Testis (tissue), 2 donors: ENCODE measurements at regions not wholly inside any gene's neighbourhood (a gene's known extent, or its start where the extent isn't known, plus 50 kb on each side); places are given as distances from the start of the nearest gene placed in this dataset.

Source experiments
- DNase-seq: peaks from one replicate; pipeline ENCODE4 v3.0.0-alpha.2; 2019
- H3K27ac ChIP-seq, 2 donors: fragments of 200-600 bp; sonication (generic); one replicate each; pipeline ENCODE4 v1.5.1; 2019
- H3K27me3 ChIP-seq: fragments of 200-600 bp; sonication (generic); one replicate; pipeline ENCODE4 v1.5.1; 2019
- H3K36me3 ChIP-seq: fragments of 200-600 bp; sonication (generic); one replicate; pipeline ENCODE4 v1.5.1; 2017; ENCODE audit warnings: low read depth; ENCODE audit errors: missing control alignments
- H3K4me1 ChIP-seq: fragments of 200-600 bp; sonication (generic); one replicate; pipeline ENCODE4 v1.5.1; 2019
- H3K4me3 ChIP-seq, 2 donors: fragments of 200-600 bp; sonication (generic); one replicate each; pipeline ENCODE4 v1.5.1; 2017 to 2019
- H3K9me3 ChIP-seq: fragments of 200-600 bp; sonication (generic); one replicate; pipeline ENCODE4 v1.5.1; 2017
- CTCF ChIP-seq, 3 experiments: fragments of 450-650 bp in 2 of 3; fragments of 200-600 bp in 1 of 3; sonication (generic) in 1 of 3; IDR thresholded peaks; one replicate each; pipeline ENCODE4 v1.5.1; 2016 to 2019; ENCODE audit warnings: antibody characterized with exemption in 3 of 3, mild to moderate bottlenecking in 2 of 3, moderate library complexity in 1 of 3
- POLR2A ChIP-seq: fragments of 450-650 bp; IDR thresholded peaks from one replicate; pipeline ENCODE4 v1.6.1; 2017; ENCODE audit warnings: antibody characterized with exemption, mild to moderate bottlenecking, moderate library complexity
- WGBS, 2 donors: methylation state at CpG; one replicate each; pipeline ENCODE4 v1.1.5; 2018; 5-methylcytosine and 5-hydroxymethylcytosine counted together
- intact Hi-C: fragments of 100-400 bp; cut with DNase I; formaldehyde crosslinking; loops from one replicate; pipeline ENCODE4 v1.15.1; 2023; ENCODE audit warnings: low total_unique reads

DNA sequence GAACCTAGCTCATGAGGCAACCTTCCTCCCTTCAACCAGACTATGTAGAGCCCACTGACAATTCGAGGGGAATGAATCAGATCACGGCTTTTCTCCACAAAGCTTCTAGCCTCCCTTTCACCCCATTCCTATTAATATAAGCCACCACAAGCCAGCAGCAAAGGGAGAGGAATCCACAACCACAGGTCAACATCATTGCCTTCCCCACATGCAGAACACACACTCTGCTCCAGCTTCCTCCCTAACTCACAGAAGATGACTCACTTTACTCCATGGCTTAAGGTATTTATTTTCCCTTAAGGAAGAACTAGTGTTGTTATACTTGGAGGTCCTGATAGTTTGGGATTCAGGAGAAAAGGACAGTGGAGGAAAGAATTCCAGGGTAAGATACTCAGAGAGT lies 272.2 kb downstream of the C1D start:
- no peaks in the 10 kb centered on the region for H3K27me3 ChIP-seq
- H3K36me3 ChIP-seq, result no peaks in the 10 kb centered on the region
- H3K27ac ChIP-seq, result no peak overlapping the region
- H3K9me3 ChIP-seq, result no peaks in the 10 kb centered on the region
- no peak overlapping the region for H3K4me3 ChIP-seq
- no peak for DNase-seq
- intact Hi-C loops, result no loop called here
- 88% methylated on average over 2 of the region's 2 CpGs for WGBS, 2 donors
- TF ChIP-seq POLR2A (no peak), CTCF (IDR thresholded peaks at IDR 0.05) (no peak)
- no peaks in the 10 kb centered on the region for H3K4me1 ChIP-seq

DNA sequence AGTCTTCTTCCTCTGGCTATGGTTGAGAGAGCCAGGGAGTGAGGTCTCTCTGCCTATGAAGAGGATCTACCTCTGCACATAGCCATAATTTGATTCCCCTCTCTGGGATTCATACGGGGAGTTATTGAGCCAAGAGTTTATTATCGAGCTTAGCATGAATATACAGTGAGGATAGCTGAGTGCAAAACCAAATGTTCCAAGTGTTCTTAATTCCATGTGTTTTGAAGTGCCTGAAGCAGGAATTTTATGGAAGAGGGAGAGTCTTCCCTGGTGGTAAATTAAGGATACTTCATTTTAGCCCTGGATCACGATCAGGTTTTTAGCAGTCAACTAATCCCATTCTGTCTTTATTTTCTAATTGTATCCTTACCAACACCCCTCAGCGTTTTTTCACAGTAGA lies 270.6 kb downstream of the C1D start:
- Histone ChIP-seq H3K27ac (no peak overlapping the region), H3K9me3 (no peaks in the 10 kb centered on the region), H3K27me3 (no peaks in the 10 kb centered on the region), H3K4me3 (no peak overlapping the region), H3K36me3 (no peaks in the 10 kb centered on the region), H3K4me1 (no peaks in the 10 kb centered on the region)
- DNase-seq, result no peak
- intact Hi-C loops, result no loop called here
- WGBS, 2 donors, result 55 to 72% methylated on average over 4 of the region's 4 CpGs
- TF ChIP-seq CTCF (IDR thresholded peaks at IDR 0.05), result no peak
- TF ChIP-seq POLR2A, result no peak

DNA sequence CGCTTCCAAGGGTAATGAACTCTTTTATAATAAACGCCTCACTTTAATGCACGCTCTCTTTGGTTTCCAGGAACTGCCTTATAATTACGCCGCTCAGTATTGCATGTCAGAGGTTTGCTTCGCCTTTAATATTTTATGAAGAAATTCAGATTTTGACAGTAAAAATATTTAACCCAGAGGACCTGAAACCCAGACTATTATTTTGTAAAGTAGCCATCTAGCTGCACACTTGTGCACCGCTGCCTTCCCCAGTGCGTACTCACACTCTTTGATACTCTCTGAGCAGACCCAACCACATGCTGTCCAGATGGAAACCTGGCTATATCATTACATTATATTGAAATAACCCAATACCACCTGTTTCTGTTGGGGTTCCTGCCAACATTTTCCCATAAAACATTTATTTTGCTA lies 270.1 kb downstream of the C1D start:
- Histone ChIP-seq H3K4me1 (peaks cover 2% of the 10 kb centered on the region), H3K27ac (no peak overlapping the region), H3K27me3 (no peaks in the 10 kb centered on the region), H3K4me3 (no peak overlapping the region), H3K9me3 (no peaks in the 10 kb centered on the region), H3K36me3 (no peaks in the 10 kb centered on the region)
- WGBS, 2 donors, result 87 to 89% methylated on average over 8 of the region's 8 CpGs
- intact Hi-C loops, result no loop called here
- TF ChIP-seq CTCF (IDR thresholded peaks at IDR 0.05) (no peak), POLR2A (no peak)
- no peak for DNase-seq

DNA sequence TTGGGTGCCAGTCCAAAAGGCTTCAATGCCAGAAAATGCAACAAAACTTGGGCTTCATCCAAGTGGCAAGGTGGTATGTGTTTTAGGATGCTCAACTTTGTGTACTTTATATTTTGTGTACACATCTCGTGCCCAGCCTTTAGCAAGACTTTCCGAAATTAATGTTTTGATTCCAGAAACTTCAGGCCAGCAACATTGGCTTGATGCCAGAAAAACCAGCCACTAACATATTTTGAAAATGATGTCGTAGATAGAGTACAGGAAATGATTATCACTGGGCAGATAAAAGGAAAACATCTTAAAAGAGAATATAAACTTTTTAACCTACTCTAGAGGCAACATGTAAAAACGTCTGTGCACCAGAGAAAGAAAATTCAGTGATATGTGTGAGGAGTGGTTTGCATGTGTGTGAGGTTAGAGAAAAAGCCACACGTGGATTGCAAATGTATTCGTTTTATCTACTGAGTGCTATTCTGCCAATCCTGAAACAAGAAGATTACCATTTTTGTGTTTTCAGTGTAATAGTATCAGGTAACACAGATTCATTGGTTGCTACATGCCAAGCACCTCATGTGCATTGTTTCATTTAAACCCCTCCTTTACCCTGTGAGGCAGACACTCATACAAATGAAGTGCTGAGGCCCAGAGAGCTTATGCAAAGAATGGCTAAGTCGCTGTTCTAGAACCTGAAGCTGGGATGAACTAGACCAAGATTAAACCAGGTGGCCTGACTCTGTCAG lies 264.8 kb downstream of the C1D start:
- no peaks in the 10 kb centered on the region for H3K9me3 ChIP-seq
- no peaks in the 10 kb centered on the region for H3K27me3 ChIP-seq
- intact Hi-C loops, result no loop called here
- peaks cover 3% of the 10 kb centered on the region for H3K4me1 ChIP-seq
- no peaks in the 10 kb centered on the region for H3K36me3 ChIP-seq
- 49 to 65% methylated on average over 7 of the region's 7 CpGs for WGBS, 2 donors
- TF ChIP-seq POLR2A (no peak), CTCF (IDR thresholded peaks at IDR 0.05) (no peak)
- no peak for DNase-seq
- H3K4me3 ChIP-seq, result no peak overlapping the region
- no peak overlapping the region for H3K27ac ChIP-seq

DNA sequence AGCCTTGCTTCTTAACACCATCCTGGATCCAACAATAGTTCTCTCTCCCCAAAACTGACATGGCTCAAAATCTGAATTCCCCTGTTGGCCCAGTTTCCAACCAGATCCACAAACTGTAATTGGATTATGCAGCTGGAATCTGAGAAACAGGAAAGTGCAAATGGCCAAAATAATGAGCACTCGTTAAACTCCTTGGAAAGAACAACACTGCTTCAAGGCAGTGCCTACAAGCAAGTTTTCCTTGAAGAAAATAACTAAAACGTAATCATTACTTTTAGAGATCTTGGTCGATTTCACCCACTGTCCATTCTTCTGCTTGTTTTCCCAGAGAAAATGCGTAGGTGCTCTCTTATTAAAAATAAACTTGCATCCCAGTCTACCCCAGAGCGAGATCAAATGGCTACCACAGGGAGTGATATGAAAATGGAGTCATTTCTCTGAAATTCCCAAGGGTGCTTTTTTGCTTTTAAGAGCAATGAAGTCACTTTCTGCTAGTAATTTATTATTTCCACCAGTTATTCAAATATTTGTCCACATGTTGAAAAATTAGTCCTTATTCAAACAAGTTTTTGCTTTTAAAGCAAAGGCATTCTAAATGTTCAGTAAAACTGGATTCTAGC lies 264.2 kb downstream of the C1D start:
- TF ChIP-seq CTCF (IDR thresholded peaks at IDR 0.05) (no peak), POLR2A (no peak)
- Histone ChIP-seq H3K9me3 (no peaks in the 10 kb centered on the region), H3K27ac (no peak overlapping the region), H3K36me3 (no peaks in the 10 kb centered on the region), H3K4me3 (no peak overlapping the region), H3K27me3 (no peaks in the 10 kb centered on the region), H3K4me1 (peaks cover 3% of the 10 kb centered on the region)
- DNase-seq, result no peak
- WGBS, 2 donors, result 62 to 73% methylated on average over 5 of the region's 5 CpGs
- intact Hi-C loops, result no loop called here
